HG02852 (cell line): ENCODE measurements at regions not wholly inside any gene's neighbourhood (a gene's known extent, or its start where the extent isn't known, plus 50 kb on each side); places are given as distances from the start of the nearest gene placed in this dataset.
A peak's percentile ranks its signal among the peaks of the same experiment; 100 is the strongest.
"Not testable (repeated sequence)": the region's sequence is repeated elsewhere in the genome, so short reads cannot be mapped to it uniquely, and the experiment has no call there.

Experiments used
- ATAC-seq: cut with Tn5 transposase; IDR thresholded peaks from one replicate; pipeline ENCODE4 v1.9.1; 2021; ENCODE audit warnings: mild to moderate bottlenecking, moderate library complexity; ENCODE audit not compliant: unreplicated experiment

DNA sequence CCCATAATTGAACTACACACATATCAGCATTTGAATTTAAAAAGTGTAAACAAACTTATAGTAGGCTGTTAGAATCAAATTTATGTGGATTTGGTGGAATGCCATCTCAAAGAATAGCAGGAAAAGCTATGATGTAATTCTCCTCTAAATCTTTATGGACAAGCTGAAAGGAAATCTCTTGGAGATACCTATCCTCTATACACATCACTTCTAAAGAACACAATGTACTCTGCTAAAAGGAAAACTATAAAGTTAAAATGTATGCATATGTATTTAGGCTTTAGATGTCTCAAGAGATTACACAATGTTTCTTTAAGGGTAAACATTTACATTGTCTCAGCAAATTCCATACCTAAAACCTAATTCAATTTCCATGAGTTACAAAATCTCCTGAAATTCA, 323.3 kb downstream of the CRPPA start:
- no peak for ATAC-seq

DNA sequence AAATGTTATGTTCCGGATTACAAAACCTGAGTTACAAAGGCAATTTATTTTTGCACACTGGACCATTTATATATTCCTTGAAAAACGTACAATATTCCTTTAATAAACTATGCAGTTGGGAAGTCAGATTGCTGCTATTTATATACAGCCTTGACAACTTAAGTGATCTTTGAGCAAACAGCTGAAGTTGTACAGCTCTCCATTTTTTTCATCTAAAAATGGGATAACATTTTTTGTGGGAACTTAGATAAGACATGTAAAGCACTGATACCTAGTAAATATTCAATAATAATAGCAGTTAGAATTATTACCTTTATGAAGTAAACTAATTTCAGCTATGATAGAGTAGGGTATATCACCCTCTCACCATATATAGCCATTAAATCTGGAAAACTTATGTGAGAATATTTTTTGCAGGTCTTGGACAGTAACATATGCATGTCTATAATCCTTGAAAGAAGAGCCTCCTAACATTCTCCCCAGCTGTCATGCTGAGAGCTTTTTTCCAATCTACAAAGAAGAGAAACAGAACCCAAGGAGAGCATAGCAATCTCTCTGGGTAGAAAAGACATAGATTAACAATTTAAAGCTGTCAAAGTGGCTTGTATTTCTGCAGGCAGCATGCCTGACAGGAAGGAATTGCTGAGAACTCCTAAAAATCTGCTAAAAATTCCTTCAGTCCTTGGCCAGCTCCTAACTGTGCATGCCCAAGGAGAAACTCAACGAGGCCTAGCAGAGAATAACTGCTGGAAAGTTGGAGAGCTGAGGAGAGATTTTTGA, 326.0 kb downstream of the CRPPA start:
- no peak for ATAC-seq

DNA sequence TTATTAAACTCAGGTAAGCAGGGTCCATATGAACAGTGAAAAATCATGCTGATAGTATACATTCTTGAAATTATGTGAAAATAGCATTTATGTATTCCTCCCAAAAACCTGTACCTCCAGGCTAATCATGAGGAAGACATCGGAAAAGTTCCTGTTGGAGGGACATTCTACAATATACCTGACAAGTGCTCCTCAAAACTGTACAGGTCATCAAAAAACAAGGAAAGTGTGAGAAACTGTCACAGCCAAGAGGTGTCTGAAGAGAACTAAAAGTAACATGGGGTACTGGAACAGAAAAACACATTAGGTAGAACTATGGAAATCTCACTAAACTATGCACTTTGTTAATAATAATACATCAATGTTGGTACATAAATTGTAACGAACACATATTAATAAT, 326.7 kb downstream of the CRPPA start:
- ATAC-seq = no peak

DNA sequence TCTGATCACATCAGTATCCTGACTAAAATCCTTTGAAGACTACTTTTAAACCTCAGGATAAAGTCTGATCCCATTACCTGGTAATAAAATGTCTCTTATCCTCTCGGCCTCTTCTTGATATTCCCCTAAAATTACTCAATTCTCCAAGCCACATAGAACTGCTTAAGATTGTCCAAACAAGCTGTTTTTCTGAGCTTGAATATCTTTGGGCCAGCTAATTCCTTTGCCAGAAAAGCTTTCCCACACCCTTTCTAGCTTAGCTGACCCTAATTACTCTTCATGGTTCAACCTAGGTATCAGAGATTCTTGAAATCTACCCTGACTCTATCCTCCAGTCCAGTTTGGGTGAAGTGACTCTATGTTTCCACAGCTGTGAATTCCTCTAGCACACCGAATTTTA, 328.6 kb downstream of the CRPPA start:
- ATAC-seq = no peak

DNA sequence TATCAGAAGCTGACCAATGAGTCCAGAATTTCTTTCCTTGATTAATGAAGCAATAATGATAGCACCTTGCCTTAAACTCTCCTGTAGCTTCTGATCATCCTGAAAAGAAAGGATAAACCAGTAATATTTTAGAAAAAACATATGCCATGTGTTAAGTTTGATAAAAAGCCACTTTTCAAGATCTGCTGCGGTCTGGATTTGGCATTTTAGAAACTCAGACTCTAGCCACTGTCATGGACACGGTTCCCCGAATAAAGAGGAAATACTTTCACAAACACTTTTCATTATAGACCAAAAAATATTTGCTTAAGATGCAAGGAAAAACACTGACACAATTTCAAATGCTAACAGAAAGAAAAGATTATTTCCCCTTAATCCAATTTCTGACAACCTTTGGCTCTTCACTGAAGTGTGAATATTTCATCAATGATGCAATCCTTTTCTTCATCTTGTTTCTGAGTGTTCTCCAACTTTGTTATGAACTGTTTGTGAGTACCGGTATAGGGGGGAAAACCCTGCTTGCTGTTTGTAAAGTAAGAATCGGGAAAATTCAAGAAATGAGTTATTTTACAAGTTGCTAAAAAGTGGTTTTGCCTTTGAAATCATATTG, 329.5 kb downstream of the CRPPA start:
- ATAC-seq = no peak

DNA sequence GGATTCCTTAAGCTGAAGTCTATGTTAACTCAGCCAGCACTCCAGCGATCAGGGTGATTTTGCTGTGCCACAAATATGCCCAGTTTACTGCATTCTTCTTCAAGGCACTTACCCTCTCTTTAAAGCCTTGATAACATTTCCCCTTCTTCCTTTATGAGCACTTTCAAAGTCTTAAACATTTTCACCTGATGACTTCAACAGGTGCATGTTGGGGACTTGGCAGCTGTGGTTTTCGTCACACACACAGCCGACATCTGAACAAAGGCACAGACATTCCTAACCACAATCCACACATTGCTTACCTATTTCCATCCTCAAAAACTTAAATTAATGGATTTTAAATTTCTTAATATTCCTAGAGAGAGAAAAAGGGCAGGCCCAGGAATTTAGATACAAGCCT, 331.5 kb downstream of the CRPPA start:
- ATAC-seq = no peak

DNA sequence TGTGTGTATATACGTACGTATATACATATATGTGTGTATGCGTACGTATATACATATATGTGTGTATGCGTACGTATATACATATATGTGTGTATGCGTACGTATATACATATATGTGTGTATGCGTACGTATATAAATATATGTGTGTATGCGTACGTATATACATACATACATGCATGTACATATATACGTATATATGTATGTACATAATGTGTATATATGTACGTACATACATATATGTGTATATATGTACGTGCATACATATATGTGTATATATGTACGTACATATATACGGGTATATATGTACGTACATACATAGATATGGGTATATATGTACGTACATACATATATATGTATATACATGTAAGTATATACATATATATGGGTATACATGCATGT, 332.1 kb downstream of the CRPPA start:
- ATAC-seq = no peak

DNA sequence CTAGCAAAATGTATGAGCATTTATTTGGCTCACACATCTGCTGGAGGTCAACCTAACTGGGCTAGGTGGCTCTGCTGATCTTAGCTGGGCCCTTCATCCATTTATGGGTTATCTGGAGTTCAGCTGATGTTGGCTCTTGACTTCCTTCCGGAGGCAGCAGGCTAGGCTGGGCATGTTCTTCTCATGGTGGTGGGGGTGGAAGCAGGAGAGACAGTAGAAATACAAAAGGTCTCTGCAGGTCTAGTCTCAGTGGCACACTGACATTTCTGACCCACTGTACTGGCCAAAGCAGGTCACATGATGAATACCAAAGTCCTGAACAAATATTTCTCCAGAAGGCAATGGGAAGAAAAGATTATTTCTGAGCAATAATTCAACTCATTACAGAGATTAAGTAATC, 334.6 kb downstream of the CRPPA start:
- no peak for ATAC-seq

DNA sequence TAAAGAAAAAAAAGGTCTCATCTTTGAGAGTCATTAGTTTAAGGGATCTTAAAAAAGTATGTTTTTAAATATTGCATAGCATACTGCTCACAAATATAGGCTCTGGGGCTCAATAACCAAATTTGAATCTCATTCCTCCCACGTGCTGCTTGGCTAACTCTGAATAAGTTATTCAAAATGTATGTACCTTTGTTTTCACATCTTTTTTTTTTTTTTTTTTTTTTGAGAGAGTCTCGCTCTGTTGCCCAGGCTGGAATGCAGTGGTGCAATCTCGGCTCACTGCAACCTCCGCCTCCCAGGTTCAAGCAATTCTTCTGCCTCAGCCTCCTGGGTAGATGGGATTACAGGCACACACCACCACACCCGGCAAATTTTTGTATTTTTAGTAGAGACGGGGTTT, 335.6 kb downstream of the CRPPA start:
- not testable (repeated sequence) for ATAC-seq

DNA sequence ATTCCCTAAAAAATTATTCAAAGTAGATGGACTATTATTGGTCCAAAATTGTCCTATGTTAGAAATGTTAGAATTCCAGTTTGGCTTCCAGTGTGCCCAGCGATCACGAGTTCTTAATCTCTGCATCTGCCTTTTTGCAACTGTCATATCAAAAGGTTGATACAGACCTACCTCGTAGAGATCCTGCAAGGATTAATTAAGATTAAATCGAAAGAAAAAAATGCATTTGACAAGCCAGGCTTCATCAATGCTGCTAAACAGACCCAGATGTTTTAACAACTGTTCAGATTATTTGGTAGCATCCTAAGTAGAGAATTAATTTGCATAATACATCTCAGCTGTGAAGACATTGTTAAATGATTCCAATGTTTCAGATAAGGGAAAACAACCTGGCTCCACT, 336.5 kb downstream of the CRPPA start:
- ATAC-seq = no peak

DNA sequence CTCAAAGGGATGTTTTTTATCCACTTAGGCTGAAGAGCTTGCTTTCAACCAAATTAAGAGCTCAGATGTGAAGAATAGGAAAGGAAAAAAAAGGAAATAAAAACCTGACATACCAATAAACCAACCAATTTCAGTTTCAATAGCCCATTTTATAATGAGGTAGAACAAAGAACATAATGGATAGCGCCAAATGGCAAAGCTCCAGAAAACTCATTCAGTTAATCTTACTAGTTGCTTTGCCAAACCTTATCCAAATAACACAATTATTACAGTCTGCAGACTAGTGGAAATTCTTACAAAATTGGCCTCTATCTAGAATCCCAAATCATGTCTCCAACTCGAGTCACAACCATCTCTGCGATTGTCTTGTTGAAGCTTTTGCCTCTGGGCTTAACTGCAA, 337.0 kb downstream of the CRPPA start:
- no peak for ATAC-seq

DNA sequence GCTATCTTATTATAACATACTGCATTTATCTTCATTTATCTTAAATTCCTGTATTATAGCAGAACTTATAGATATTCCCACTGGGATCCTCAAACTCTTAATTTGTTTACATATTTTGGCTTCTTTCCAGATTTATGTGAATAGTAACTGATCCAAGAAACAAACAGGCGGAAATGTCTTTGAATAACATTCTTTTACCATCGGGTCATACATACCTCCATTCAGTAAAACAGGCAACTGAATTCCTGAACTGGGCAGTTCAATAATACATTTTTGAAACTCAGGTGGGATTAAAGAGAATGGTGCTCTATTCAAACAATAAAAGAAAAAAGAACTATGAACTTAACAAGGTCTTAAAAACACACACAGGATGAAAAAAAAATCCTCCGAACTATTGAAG, 337.4 kb downstream of the CRPPA start:
- ATAC-seq = no peak

DNA sequence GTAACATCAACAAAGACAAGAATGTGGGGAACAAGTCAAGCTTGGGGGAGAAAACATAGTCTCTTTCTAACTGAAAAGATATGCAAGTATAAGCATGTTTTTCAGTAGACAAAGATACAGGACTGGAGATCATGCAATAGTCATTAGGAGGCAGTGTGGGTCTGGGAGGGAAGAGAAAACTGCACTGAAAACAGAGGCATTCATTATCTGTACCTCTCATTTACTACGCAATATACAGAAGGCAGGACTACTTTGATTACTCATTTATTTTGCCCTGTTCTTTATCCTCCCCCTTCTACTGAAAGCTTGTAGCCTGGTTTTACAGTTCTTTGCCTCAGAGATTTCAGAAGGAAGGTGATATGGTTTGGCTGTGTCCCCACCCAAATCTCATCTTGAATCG, 341.2 kb downstream of the CRPPA start:
- no peak for ATAC-seq

DNA sequence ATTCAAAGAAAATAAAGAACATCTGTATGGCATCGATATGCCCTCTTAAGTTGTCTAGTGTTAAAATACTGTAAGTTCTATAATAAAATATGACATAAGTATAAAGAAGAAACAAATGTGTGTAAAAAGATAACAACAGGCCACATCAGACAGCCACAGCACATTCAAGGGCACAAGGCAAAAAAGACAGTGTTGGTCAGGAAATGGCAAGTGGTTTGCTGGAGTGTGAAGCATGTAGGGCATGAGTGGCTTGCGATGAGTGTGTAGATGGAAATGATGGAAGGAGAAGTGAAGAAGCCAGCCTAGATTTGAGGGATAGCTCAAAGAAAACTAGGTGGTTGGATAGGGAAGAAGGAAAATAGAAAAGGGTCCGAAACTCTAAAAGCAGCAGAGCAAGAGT, 341.6 kb downstream of the CRPPA start:
- no peak for ATAC-seq

DNA sequence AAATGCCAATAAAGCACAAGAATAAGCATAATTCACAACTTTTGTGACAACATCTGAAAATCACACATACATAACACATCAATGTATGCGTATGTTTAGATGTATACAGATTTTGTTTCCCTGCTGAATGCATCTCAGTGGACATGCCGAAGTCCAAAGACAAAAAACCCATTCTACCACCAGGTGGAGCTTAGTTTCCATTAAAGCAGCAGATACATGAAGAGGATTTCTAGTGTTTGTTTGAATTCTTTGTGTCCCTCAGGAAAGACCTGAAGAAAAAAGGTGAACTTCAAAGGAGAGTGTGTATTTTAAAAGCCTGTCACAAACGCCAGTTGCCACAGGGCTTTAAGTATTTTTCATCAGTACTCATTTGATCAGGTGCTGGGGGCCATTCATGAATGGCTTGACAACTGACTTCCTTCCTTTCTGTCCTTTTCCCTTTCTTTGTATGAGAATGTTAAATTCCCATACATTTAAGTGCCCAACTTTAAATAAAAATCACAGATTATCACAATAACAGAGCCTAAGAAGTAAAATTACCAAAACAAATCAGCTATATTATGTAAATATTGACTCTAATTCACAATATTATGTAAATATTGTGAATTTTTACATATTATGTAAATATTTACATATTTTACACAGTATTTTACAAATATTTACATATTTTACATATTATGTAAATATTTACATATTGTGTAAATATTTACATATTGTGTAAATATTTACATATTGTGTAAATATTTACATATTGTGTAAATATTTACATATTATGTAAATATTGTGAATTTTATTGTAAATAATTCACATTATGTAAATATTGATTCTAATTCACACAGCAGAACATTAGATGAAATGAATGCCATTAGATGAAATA, 343.0 kb downstream of the CRPPA start:
- peak; percentile 71 for ATAC-seq

DNA sequence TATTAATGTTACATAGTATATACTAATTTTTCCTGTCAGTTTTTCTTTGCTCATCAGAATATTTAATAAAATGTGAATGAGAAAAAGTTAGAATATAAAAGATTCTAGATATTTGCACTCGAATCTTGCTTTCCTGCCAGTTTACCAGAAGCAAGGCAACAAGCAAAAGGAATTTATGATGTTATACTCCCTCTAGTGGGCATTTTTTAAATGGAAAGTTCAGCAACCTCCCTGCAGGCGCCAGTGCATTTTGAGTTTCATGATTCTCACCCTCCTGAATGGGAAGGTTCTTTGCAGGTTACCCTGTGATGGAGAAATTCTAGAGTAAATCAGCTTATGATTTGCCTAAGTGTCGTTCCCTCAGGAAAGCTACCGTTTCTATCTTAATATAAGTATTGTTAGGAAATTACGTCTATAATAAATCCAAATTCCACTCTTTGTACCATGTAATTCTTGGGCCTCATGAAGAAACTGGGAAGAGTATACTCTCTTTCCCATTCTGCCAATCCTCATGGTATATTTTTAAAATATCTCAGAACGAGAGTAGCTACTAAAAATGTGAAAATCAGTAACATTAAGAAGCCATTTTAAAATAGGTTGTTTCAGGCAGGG, 350.0 kb downstream of the CRPPA start:
- ATAC-seq = peak; percentile 79

DNA sequence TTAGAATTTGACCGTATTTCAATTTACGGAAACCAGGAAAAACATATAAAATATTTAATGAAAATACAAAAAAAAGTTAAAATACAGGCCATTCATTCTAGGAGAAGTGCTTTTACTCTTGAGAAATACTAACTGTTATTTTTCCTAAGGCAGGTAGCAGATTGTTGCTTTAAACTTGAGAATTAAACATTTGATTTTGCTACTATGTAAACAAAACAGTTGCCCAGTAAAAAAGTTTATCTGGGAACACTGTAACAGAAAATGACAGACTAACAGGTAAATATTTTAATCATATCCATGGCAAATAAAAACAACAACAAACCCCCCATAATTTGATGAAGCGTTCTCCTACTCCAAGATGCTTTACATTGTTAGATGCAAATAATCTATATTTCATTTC, 350.5 kb downstream of the CRPPA start:
- ATAC-seq = no peak

DNA sequence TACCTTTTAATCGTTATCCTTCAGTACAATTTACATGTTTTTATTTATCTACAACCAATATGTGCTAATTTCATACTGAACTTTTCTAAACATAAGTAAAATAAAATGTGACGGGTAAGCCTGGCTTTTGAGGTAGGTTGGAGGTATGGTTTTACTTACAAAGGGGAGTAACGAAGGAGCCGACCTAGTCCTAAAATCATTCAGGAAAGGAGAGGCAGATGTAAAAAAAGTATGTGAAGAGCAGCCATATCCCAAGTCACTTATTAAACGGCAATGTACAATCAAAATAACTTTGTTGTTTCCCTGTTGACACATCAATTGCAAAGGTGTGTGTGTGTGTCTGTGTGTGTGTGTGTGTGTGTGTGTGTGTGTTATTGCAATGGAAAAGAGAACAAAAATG, 351.3 kb downstream of the CRPPA start:
- ATAC-seq = no peak

DNA sequence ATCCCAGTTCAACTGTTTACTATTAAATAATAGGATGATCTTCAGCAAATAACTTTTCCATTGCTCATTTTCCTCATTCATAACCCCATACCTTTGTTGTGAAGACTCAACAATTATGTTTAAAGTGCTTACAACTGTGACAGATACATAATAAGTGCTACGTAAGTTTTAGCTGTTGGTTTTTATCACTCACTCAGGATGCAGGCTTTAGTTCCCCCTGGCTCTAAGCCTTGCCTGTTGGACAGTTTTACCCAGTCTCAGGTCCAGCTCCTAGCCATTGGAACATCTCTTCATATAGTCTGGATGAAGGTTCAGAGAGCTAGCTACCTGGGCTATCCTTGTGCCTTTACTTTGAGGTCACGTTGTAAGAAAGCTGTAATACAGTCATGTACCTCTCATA, 353.2 kb downstream of the CRPPA start:
- ATAC-seq = no peak

DNA sequence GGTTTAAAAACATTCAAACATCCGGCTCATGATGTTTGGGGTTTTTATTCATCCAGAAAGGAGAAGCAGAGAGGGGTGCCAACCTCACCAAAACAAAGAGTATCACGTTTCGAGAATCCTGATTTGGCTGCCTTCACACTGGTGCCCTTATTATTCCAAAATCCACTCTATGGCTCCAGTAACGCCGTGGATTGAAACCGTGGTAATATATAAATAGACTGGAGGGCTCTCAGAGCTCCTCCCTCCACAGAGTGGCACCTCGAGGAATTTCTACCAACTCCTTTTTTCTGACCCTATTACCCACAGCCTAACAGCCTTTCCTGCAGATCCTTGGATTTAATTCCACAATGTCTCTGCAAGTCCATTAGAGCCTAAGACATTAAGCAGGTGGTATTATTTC, 353.6 kb downstream of the CRPPA start:
- no peak for ATAC-seq

DNA sequence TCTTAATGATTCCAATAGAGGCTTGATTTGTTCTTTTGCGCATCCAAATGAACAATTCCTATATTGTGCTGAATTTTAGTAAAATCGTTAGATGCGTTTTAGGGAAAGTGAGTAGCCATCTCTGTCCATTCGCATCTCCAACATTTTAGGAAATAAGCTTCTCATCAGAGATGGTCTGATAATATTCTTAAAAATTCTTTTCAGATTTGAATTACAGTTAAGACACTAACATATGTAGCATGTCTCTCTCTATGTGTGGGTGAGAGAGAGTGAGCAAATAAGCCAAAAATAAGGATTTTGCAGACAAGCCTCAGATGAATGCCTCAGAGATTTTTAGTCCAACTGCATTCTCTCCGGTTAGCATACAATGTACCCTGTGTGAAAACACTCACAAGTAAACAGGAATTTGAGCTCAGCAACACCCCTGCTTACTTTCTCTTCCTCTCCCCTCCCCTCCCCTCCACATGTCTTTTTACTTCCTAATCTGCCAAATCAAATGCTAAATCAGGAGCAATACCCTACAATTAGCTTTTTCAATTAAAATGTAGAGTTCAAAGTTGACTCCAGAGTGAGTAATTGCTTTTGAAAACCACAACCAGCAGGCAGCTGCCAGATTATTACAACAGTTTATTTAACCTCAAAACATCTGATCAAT, 354.4 kb downstream of the CRPPA start:
- ATAC-seq = no peak
